ENCODE measurements at regions not wholly inside any gene's neighbourhood (a gene's known extent, or its start where the extent isn't known, plus 50 kb on each side); places are given as distances from the start of the nearest gene placed in this dataset. TPM values are rescaled to one million over a fixed set of nuclear protein-coding genes. Genes with fewer than 3 reads are reported as not detected.

Small RNA genes lying in the stretch of these regions (small RNA-seq; reads per million reads assigned to genes)
- not detected for gene RNU6-493P (ENCODE audit: insufficient read length, low read depth, low replicate concordance)
